ENCODE measurements at regions not wholly inside any gene's neighbourhood (a gene's known extent, or its start where the extent isn't known, plus 50 kb on each side); places are given as distances from the start of the nearest gene placed in this dataset.

DNA sequence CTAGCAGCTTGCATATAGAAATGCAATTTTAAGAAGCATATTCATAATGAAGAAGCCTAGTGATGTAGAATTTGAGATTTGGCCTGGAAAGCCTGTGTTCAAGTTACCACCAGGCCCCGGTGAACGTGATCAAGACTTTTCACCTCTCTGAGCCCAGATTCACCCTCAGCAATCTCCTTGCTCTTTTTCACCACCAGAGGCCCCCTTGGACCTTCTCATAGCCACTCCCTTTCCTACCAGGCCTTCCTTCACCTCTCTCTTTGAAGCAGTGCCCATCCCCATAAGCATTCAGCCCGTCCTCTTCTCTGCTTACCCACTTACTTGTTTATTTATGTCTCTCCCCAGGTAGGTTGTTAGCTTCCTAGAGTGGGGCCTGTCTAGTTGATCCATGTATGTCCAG is 1280.9 kb downstream of the AACS start:
- TF ChIP-seq POLR2A (IDR thresholded peaks at IDR 0.05) (no peak), CTCF (IDR thresholded peaks at IDR 0.05) (no peak)

Measured in heart left ventricle (tissue), 13 donors.